GM19463 (cell line): ENCODE measurements at regions not wholly inside any gene's neighbourhood (a gene's known extent, or its start where the extent isn't known, plus 50 kb on each side); places are given as distances from the start of the nearest gene placed in this dataset.

Experiments
- ATAC-seq: cut with Tn5 transposase; IDR thresholded peaks from one replicate; pipeline ENCODE4 v1.9.1; 2021; ENCODE audit warnings: mild to moderate bottlenecking, moderate library complexity; ENCODE audit not compliant: unreplicated experiment

DNA sequence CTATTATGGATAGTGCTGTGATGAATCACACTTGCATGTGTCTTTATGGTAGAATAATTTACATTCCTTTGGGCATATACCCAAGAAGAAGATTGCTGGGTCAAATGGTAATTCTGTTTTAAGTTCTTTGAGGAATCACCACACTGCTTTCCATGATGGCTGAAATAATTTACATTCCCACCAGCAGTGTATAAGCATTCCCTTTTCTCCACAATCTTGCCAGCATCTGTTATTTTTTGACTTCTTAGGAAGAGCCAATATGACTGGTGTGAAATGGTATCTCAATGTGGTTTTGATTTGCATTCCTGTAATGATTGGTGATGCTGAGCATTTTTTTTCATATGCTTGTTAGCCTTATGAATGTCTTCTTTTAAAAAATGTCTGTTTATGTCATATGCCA lies 1120.2 kb downstream of the ARAP2 start:
- ATAC-seq = no peak

DNA sequence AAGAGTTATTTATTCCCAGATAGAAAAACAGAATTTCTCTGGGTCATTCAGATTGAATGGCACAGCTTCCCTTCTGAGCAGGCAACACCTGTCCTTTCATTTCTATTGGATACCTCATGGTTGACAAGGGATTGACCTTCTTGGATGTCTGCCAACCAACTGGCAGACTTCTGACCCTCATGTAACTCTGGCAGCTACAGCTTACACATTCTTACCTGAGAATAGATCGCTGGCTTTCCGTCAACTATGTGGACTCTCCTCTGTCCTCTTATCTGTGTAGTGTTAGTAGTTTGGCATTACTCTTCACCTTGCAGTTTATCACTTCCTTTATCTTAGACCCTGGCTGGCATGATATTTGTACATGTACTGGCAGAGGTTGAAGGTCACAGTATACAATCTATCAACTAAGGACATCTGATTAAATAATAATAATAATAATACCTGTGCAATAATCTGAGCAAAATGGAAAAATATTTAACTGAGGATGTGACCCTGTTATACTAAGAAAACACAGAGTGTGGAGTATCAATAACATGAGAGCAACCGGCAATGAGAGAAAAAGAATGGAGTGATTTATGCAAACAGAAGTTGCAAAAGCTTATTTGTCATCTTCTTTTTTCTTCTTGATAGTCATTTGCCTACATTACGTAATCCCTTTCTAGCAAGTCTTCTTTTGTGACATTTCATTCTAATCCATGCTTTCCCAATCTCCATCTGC lies 1118.2 kb downstream of the ARAP2 start:
- no peak for ATAC-seq

DNA sequence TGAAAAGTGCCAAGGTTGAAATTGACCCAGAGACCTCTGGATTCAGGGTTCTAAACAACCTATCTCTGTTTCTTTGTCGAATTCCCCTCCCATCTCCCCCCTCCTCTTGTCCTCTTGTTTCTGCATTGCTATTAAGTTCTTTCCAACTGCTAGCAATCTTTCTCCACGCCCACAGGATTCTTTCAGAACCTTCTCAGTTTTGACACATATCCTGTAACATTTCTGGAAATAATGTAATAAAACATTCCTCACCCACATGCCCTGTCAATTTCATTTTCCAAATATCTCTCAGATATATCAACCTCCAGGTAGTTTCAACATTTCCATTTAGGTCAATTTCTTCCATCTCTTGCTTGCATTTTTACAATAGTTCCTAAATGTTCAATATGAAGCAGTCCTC lies 1105.9 kb downstream of the ARAP2 start:
- no peak for ATAC-seq

DNA sequence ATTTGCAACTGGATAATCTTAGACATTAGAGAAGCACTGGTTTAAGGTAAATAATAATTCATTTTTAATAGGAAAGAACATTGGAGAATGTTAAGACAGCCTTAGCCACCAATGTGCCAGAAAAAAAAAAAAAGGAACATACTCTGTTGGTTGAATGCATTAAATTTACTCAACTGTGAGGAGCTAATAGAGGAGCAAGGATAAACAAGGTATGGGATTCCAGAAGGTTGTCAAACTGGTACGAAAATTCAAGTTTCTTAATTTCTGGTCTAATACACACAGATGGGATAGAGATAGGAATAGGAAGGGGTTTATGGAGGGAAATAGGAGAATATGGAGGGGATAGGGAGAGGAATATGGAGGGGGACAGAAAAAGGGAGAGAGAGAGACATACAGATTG lies 1096.6 kb downstream of the ARAP2 start:
- ATAC-seq = no peak

DNA sequence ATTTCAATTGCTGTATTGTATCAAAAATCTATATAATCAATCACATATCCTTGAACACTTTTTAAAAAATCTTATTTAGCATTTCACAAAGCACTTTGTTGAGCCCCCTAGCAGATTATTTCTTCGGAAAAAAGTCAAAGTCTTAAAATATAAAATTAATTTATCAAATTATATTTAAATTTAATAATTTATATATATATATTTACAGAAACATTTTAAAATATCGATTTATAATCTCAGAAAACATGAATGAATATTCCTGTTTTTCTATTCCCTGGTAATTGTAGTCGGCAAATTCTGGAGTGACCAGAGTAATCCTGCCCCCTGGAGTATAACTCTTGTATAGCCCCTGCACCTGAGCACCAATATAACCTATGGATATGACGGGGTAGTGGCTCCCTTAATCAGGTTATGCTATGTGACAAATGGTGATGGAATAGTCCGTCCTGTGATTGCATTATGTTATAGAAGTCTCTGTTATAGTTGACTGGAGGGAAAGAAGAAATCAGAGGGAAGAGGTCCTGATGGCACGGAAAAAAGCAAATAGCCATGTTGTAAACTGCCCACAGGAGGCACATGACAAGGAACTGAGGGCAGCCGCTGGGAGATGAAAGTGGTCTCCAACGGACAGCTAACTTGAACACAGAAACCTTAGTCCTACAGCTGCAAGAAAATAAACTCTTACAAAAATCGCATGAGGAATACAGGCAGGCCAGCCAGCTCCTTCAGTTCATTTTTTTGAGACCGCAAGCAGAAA lies 1092.3 kb downstream of the ARAP2 start:
- no peak for ATAC-seq

DNA sequence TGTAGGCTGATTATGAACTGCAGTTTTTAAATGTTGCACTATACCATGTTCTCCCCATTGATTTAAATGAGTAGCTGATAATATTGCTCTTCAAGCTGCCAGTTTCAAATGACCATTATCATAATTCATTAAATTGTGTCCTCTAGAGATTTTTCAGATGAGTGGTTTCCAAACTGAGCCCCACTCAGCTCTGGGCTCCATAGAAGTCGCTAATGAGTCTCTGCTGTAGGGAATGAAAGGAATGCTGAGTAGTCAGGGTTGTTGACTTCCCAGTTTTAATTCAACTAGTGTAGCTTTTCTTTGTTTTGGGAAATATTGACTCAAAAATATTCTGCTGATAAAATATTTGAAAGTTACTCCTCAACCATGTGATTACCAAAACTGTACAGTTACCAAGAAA lies 1081.1 kb downstream of the ARAP2 start:
- no peak for ATAC-seq

DNA sequence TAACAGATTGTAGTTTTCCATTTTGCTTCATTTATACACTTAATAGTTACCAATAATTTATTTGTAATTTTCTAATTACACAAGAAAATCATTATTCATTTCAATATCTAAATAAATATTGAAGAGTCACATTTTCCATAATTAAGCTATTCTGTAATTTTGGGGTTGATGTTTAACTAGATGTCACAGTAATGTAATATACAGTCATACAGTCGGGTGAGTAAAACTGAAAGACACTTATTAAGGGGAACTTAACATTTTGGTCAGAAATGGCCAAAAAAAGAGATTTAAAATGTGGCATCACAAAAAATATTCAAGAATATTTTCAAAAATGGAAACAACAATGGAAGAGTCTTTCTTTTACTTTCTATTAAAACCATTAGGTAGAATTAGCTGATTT lies 1080.3 kb downstream of the ARAP2 start:
- peak; percentile 68 for ATAC-seq

DNA sequence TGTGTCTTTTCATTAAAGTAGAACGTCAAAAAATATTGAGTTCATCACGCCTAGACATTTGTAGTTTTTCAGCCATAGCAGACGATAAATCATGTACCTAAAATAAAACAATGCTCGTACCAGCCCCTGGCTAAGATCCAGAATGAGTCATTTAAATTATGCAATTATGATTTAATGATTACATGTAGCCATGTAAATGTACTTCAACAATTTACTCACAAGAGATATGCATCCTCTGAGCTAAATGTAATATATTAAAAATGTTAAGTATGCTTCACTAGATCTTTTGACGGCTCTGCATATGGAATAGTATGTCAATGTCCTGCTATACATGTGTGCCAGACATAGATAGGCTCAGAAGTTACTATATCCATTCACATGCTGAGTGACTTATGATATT lies 1077.8 kb downstream of the ARAP2 start:
- no peak for ATAC-seq

DNA sequence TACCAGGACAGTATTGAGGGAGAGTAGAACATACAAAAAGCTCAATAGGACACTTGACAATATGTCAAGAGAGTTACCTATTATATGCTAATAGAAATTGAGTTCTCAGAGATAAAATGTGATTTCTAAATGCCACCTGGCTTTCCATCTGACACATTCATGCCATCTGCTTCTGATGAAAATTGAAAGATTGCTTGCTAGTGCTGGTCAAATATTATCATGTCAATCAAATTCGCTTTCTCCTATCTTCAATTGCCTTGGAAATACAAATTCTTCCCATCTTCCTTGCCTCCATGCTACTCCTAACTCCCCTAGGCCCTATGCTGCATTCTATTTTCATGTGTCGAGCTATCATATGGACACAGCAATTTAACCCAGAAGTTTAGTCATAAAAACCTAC lies 1076.9 kb downstream of the ARAP2 start:
- ATAC-seq = no peak

DNA sequence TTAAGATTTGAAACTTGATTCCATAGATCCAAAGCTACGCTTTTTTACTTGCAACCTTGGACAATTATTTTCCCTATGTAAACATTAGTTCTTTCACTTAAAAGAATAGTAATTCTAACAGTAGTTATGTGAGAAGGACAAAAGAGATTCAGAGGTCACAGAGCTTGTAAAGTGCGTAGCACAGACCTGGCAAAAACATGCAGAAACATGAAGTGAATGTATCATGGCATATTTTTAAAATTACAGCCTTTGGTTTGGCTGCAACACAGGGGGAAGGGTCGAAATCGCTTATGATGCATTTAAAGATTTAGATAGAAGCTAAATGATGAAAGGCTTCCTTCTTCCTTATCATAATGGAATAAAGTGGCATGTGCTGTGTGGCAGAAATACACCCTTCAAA lies 1068.8 kb downstream of the ARAP2 start:
- no peak for ATAC-seq

DNA sequence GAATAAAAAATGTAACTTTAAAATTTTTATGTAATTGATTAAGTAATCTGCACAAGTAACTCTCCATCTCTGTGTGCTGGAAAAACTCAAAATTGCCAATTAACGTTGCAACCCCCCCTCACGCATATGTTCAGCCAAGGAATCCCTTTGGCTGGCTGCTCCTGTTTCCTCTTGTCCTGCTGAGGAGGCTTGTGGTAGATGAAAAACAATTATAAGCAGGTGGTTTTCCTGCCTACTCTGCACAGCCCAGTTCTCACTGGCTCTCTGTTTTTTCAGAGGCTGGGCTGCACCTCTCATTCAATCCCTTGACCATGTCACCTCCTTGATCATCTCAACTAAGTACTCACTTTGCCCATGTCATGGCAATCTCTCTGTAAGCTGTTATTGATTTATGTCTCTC lies 1068.4 kb downstream of the ARAP2 start:
- ATAC-seq = no peak

DNA sequence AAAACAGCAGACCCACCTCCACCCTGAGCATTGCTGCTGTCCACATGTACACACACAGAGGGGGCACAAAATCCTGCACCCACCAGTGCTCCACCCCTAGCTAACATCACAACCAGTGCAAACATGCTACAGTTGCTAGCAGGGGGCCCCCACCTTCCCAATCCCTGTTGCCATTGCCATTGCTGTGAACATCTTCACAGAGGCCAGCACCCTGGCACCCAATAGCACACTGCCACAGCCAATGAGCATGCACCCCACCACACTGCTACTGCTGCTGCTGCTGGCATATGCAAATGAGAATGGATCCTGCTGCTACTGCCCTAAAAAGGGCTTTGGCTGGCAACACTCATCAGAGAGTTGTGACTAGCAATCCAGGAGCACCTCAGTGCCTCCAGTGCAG lies 1061.9 kb downstream of the ARAP2 start:
- ATAC-seq = no peak

DNA sequence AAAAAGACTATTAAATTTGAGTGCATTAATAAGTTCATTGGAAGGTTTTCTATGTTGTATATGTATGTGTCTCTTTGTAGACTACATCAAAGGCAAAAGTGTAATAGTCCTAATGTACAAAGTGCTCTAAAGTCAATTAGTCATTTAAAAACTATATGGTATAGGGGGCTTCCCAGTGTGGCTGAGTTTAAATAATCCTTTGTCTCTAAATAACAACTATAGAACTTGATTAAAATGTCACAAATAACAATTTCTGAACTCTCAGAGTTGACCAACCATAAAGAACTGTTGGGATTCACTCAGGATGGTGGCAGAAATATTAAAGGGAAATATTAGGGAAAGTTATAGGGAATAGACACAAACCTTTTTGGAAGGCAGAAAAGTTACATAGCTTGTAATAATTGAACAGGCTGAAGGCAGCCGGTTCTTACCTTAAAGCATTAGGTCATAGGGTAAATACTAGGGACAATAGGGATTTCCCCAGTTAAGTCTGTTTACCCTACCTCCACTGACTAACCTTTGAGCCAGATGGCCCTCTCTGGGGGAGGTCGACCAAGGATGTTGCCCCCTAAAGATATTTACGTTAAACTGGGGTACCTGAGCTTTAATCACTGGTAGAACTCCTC lies 1054.2 kb downstream of the ARAP2 start:
- no peak for ATAC-seq

DNA sequence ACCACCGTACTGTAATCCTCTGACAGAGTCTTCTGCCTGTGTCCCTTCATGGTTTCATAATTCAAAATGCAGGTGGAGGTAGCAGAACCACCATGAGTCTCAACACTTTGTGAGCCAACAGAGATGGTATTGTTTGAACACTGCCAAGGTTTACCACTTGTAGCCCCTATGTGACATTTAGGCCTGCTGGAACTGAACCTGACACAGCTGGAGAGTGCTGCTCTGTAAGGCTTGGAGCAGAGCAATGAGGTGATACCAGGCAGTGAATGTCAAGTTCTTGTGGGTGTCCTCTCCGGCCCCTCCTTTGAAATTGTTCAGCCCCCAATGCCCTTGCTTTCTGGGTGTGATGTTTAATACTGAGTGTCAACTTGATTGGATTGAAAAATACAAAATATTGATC lies 1042.9 kb downstream of the ARAP2 start:
- no peak for ATAC-seq

DNA sequence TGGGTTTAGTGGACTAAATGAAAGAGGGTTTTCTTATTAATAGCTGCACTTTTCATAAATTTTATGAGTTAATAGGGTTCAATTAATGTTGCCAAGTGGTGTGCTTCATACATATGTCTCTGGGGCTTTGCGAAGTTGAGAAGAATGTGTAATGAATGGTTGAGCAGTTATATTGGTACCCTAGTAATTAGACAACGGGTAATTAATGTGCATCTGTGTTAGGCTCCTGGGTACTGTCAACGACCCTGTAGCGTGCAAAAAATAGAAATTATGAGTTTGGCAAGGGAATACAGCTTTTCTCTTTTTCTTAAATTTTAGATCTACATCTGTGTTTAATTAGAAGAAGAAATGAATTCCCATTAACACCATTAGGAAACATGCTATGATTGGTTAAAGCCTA lies 1027.7 kb downstream of the ARAP2 start:
- ATAC-seq = no peak

DNA sequence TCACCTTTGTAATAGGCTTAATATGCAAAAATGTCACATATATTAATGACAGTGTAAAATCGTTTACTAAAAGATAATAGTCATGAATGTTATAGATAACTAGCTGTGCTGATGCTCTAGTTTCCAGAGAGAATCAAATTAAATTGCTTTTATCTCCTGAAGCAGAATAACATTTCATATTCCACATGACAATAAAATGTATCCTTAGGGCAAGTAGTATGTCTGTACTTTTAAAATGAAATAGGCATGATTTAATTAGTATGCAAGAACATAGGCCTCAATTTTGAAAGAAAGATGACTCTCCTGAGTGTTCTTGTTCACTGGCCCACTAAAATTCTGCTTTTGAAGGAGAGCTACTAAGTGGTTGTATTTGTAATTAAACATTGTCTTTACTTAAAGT lies 1027.0 kb downstream of the ARAP2 start:
- no peak for ATAC-seq

DNA sequence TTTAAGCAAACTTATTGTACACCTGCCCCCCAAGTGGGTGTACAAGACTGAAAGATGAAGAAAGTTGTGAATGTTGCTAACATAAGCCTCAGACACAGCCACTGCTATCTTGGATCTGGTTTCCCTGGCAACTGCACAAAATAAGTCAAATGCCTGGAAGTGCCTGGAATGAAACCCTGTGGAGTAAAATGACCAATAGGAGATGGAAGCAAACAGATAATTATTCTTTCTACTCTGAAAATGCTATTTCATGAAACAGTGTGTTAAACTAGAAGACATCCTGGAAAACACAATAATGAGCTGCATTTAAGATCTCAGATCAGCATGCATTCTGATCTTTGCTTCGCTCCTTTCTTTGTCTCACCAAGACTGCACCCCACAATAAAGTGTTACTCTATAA lies 1016.0 kb downstream of the ARAP2 start:
- no peak for ATAC-seq

DNA sequence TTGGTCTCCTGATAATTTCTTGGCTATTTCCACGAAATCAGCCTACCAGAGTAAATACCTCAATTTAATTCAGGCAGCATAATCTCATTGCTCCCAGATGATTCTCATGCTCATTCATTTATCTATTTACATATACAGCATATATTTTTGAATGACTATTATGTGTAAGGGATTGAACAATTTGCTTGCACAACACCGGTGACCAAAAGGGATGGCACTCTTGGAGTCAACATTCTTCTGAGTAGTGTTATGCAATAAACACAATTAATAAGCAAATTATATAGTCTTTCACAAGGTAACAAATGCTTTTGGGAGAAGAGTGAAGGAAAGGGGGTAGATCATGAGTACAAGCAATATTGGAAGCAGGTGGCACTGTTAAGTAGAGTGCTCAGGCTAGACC lies 1015.3 kb downstream of the ARAP2 start:
- no peak for ATAC-seq

DNA sequence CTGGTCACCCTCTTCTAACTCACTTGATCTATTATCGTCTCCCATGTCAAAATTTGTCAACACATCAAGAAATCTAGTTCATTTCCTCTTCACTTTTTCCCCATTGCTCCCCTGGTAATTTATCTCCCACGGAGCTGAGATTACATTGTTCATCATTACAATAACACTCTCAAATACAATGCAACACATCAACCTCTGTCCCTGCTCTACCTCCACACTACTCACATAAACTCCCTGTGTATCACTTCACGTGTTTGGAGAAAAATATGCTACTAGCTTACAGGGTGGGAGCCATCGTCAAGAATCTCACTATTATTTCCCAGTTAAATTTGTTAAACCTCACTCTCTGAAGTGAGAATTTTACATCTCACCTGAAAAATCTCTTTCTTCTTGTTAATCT lies 1006.4 kb downstream of the ARAP2 start:
- ATAC-seq = no peak

DNA sequence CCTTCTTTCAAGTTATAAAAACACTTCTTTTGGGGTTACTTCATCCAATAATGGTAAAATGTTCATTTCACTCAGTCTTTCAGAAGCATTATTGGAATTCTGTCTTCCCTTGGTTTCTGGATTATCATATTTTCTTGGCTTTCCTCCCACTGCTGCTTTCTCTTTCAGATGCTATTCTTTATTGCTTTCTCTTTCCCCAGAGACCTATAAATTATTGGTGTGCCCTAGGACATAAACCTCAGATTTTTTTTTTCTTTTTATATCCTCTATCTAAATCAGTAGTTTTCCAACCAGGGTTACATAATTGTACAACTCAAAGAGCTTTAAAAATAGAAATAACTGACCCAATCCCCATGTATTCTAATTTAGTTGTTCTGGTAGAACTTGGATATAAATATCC lies 1005.5 kb downstream of the ARAP2 start:
- ATAC-seq = no peak

DNA sequence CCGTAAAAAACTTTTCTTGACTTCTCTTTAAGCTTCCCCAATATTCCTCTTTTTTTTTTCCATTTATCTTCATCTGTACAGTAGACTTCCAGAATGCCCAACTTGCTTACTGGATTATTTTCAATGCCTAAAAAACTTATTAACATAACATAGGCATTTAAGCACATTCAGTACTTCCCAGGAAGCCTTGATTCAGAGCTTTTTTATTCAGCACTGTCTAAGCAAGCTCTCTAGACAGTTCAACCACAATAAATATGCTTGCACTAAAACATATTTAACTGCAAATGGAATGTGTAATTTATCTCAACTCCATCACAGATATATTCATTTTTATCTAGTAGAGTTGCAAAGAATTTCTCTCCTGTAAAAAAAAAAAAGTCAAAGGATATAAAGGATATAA lies 997.8 kb downstream of the ARAP2 start:
- no peak for ATAC-seq

DNA sequence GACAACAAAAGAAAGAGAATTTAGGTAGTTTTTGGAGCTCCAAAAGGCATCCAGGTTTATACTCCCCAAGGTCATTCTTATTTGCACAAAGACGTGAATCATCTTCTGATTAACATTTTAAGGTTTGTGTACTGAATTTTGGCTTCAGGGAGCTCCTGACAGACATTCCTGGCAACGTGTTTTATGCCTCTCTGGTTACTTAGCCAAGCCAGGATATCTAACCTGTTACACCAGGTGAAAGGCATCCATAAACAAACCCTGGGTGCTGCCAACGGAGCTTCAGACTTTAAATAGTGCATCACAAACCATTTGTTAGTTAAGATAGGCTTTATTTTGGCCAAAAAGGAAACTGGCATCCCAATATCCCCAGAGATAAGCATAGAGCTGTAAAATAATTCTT lies 997.3 kb downstream of the ARAP2 start:
- no peak for ATAC-seq
